HCEC 1CT (cell line): ENCODE measurements at regions not wholly inside any gene's neighbourhood (a gene's known extent, or its start where the extent isn't known, plus 50 kb on each side); places are given as distances from the start of the nearest gene placed in this dataset.

ENCODE experiments used
- DNase-seq: peaks from one replicate; pipeline ENCODE4 v3.0.0-alpha.2; 2017

GRCh38 chr10:83037653-83038052 is 1101.7 kb upstream of the GHITM start:
- no peak for DNase-seq

GRCh38 chr10:83038631-83039030 is 1100.7 kb upstream of the GHITM start:
- DNase-seq = no peak

- no peak for DNase-seq
Measured at GRCh38 chr10:83045731-83046130, 1093.6 kb upstream of the GHITM start.

- no peak for DNase-seq
Measured at GRCh38 chr10:83050815-83051214, 1088.5 kb upstream of the GHITM start.

- no peak for DNase-seq
Measured at GRCh38 chr10:83062871-83063270, 1076.4 kb upstream of the GHITM start.

- DNase-seq = no peak
Measured at GRCh38 chr10:83073472-83073871, 1065.8 kb upstream of the GHITM start.

GRCh38 chr10:83075016-83075814 is 1064.1 kb upstream of the GHITM start:
- no peak for DNase-seq

- DNase-seq = no peak
Measured at GRCh38 chr10:83075815-83076355, 1063.4 kb upstream of the GHITM start.

GRCh38 chr10:83076443-83076842 is 1062.9 kb upstream of the GHITM start:
- DNase-seq = no peak

GRCh38 chr10:83078160-83078559 is 1061.1 kb upstream of the GHITM start:
- DNase-seq = no peak

- DNase-seq = no peak
Measured at GRCh38 chr10:83078645-83079044, 1060.7 kb upstream of the GHITM start.

- no peak for DNase-seq
Measured at GRCh38 chr10:83083831-83084230, 1055.5 kb upstream of the GHITM start.

- no peak for DNase-seq
Measured at GRCh38 chr10:83089335-83089734, 1050.0 kb upstream of the GHITM start.

GRCh38 chr10:83104616-83105015 is 1034.7 kb upstream of the GHITM start:
- no peak for DNase-seq

- no peak for DNase-seq
Measured at GRCh38 chr10:83108565-83109333, 1030.6 kb upstream of the GHITM start.

- no peak for DNase-seq
Measured at GRCh38 chr10:83119346-83119745, 1020.0 kb upstream of the GHITM start.

- no peak for DNase-seq
Measured at GRCh38 chr10:83122336-83122735, 1017.0 kb upstream of the GHITM start.

GRCh38 chr10:83127942-83128575 is 1011.2 kb upstream of the GHITM start:
- no peak for DNase-seq

- no peak for DNase-seq
Measured at GRCh38 chr10:83140811-83141210, 998.5 kb upstream of the GHITM start.

- DNase-seq = no peak
Measured at GRCh38 chr10:83142074-83142563, 997.2 kb upstream of the GHITM start.

- DNase-seq = no peak
Measured at GRCh38 chr10:83144461-83144860, 994.8 kb upstream of the GHITM start.

- DNase-seq = no peak
Measured at GRCh38 chr10:83153714-83154113, 985.6 kb upstream of the GHITM start.

GRCh38 chr10:83164156-83164555 is 975.2 kb upstream of the GHITM start:
- DNase-seq = no peak
